8988T (cell line): ENCODE measurements at regions not wholly inside any gene's neighbourhood (a gene's known extent, or its start where the extent isn't known, plus 50 kb on each side); places are given as distances from the start of the nearest gene placed in this dataset.

Experiments used
- DNase-seq: peaks from one replicate; pipeline ENCODE4 v3.0.0; 2011

GRCh38 chr22:27412866-27413445 lies 388.6 kb downstream of the MN1 start:
- no peak for DNase-seq

GRCh38 chr22:27413702-27414101 lies 387.9 kb downstream of the MN1 start:
- DNase-seq, result no peak

GRCh38 chr22:27416511-27417420 lies 384.8 kb downstream of the MN1 start:
- no peak for DNase-seq

GRCh38 chr22:27417421-27417814 lies 384.1 kb downstream of the MN1 start:
- DNase-seq, result no peak

GRCh38 chr22:27418261-27418660 lies 383.3 kb downstream of the MN1 start:
- no peak for DNase-seq

GRCh38 chr22:27419473-27419872 lies 382.1 kb downstream of the MN1 start:
- DNase-seq, result no peak

GRCh38 chr22:27420195-27420816 lies 381.2 kb downstream of the MN1 start:
- no peak for DNase-seq

- DNase-seq, result no peak
Measured at GRCh38 chr22:27420817-27421361, 380.7 kb downstream of the MN1 start.

GRCh38 chr22:27422442-27422841 lies 379.1 kb downstream of the MN1 start:
- no peak for DNase-seq

- DNase-seq, result no peak
Measured at GRCh38 chr22:27424319-27424718, 377.2 kb downstream of the MN1 start.

- DNase-seq, result no peak
Measured at GRCh38 chr22:27429476-27429875, 372.1 kb downstream of the MN1 start.

GRCh38 chr22:27431081-27431480 lies 370.5 kb downstream of the MN1 start:
- no peak for DNase-seq

GRCh38 chr22:27431896-27432295 lies 369.7 kb downstream of the MN1 start:
- DNase-seq, result no peak

GRCh38 chr22:27433099-27433498 lies 368.5 kb downstream of the MN1 start:
- DNase-seq, result no peak

- no peak for DNase-seq
Measured at GRCh38 chr22:27433585-27434190, 367.9 kb downstream of the MN1 start.

GRCh38 chr22:27434898-27435297 lies 366.7 kb downstream of the MN1 start:
- no peak for DNase-seq

GRCh38 chr22:27435844-27436576 lies 365.5 kb downstream of the MN1 start:
- no peak for DNase-seq

- DNase-seq, result no peak
Measured at GRCh38 chr22:27436591-27436990, 365.0 kb downstream of the MN1 start.

GRCh38 chr22:27437570-27437969 lies 364.0 kb downstream of the MN1 start:
- no peak for DNase-seq

- no peak for DNase-seq
Measured at GRCh38 chr22:27438271-27438980, 363.1 kb downstream of the MN1 start.

- DNase-seq, result no peak
Measured at GRCh38 chr22:27439131-27439530, 362.4 kb downstream of the MN1 start.

- DNase-seq, result no peak
Measured at GRCh38 chr22:27440304-27440865, 361.2 kb downstream of the MN1 start.
